ENCODE measurements at regions not wholly inside any gene's neighbourhood (a gene's known extent, or its start where the extent isn't known, plus 50 kb on each side); places are given as distances from the start of the nearest gene placed in this dataset.

- no peak for TF ChIP-seq CTCF (IDR thresholded peaks at IDR 0.05; ENCODE audit: borderline replicate concordance, extremely low read depth, low read length, poor library complexity, severe bottlenecking)
- TF ChIP-seq EZH2 (IDR thresholded peaks at IDR 0.05; ENCODE audit: borderline replicate concordance, low read depth, low read length, severe bottlenecking), result no peak
Measured at GRCh38 chr9:91143162-91143561, 218.6 kb downstream of the AUH start.

Data from DND-41 (cell line).